OCI-LY3 (cell line): ENCODE measurements at regions not wholly inside any gene's neighbourhood (a gene's known extent, or its start where the extent isn't known, plus 50 kb on each side); places are given as distances from the start of the nearest gene placed in this dataset.

Source experiments
- CTCF ChIP-seq: fragments of 200-600, 300-600 bp; sonication (generic); IDR thresholded peaks from 2 replicates; pipeline ENCODE4 v1.5.1; 2014; ENCODE audit warnings: antibody characterized with exemption, low read length, low read depth
- EZH2phosphoT487 ChIP-seq: fragments of 200-600 bp; shearing (Covaris generic); IDR thresholded peaks from 2 replicates; pipeline ENCODE4 v1.6.1; 2018; ENCODE audit warnings: antibody characterized with exemption, mixed run types, low read depth

GRCh38 chr2:239769554-239770245 is 255.4 kb downstream of the NDUFA10 start:
- TF ChIP-seq CTCF (no peak), EZH2phosphoT487 (no peak)
